GM21528 (cell line): ENCODE measurements at regions not wholly inside any gene's neighbourhood (a gene's known extent, or its start where the extent isn't known, plus 50 kb on each side); places are given as distances from the start of the nearest gene placed in this dataset.
"Not testable (repeated sequence)": the region's sequence is repeated elsewhere in the genome, so short reads cannot be mapped to it uniquely, and the experiment has no call there.

ENCODE experiments used
- ATAC-seq: cut with Tn5 transposase; IDR thresholded peaks from one replicate; pipeline ENCODE4 v1.9.1; 2021; ENCODE audit warnings: mild to moderate bottlenecking, moderate library complexity; ENCODE audit not compliant: unreplicated experiment, low FRiP score

DNA sequence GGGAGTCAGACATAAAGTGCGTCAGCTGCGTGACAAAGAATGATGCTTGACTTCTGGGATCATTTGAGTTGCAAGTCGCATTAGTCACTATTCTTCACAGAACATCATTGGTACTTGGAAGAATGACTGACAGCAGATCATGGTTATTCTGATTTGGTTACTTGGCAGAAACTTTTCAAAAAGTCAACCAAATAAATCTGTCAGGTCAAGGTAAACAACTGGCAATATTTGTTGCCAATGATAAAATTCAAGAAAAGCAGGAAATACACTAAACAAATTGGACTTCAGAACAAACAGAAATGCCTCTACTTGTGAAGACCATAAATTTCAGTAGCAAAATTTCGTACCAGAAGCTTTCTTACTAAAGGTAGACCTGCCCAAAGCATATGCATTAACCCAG, 221.6 kb downstream of the TFAP2A start:
- ATAC-seq = no peak

- no peak for ATAC-seq
These were observed 224.8 kb downstream of the TFAP2A start for GRCh38 chr6:10190042-10190441.

GRCh38 chr6:10184371-10185227, 230.3 kb downstream of the TFAP2A start:
- no peak for ATAC-seq

- no peak for ATAC-seq
These were observed 234.5 kb downstream of the TFAP2A start for GRCh38 chr6:10180138-10181074.

DNA sequence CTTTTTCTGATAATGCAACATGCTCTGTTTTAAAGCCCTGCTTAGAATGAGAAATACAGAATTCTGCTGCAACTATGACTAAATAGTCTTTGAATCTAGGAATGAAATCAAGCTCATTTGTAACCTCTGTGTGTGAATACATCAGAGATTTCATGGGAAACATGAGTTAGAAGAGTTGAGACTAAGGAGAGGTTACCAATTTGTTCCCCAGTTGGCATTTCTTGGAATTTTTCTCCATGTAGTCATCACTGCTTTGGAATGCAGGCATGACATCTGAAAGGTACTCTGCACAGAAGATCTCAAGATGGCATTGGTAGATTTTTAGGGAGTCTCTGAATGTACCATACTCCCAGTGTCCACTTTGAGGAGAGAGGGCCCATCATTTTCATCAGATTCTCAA, 237.2 kb downstream of the TFAP2A start:
- no peak for ATAC-seq

DNA sequence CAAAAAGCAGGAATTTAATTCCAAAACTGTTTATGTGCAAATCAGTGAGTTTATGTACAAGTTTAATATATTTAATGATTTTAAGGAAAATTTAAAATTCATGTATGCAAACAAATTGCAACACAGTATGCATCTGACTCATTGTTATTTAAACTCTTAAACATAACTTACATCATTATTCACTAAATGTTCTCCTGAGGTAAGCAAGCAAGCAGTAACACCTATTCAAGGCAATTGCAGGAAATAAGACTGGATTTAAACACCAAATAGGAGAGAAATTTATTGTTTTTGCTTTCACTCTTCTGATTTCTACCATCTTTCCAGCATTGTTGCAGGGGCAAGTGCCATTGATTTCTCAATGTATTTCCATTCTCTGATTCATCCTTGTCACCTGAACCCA, 239.5 kb downstream of the TFAP2A start:
- ATAC-seq = no peak

DNA sequence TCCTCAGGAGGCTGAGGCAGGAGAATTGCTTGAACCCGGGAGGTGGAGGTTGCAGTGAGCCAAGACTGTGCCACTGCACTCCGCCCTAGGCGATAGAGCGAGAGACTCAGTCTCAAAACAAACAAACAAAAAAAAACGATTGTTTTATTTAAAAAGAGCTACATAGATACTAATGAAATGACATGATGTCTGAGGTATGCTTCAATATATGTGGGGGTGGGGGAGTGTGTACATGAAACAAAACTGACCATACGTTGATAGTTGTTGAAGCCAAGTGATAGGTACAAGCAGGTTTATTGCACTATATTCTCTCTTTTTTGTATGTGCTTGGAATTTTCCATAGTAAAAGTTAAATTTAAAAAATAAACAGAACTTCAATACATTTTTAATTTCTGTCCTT, 240.1 kb downstream of the TFAP2A start:
- no peak for ATAC-seq

- no peak for ATAC-seq
These were observed 240.8 kb downstream of the TFAP2A start for GRCh38 chr6:10174056-10174455.

DNA sequence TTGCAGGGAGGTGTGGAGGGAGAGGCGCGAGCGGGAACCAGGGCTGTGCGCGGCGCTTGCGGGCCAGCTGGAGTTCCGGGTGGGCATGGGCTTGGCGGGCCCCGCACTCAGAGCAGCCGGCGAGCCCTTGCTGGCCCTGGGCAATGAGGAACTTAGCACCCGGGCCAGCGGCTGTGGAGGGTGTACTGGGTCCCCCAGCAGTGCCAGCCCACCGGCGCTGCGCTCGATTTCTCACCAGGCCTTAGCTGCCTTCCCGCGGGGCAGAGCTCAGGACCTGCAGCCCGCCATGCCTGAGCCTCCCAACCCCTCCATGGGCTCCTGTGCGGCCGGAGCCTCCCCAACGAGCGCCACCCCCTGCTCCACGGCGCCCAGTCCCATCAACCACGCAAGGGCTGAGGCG, 243.2 kb downstream of the TFAP2A start:
- not testable (repeated sequence) for ATAC-seq

DNA sequence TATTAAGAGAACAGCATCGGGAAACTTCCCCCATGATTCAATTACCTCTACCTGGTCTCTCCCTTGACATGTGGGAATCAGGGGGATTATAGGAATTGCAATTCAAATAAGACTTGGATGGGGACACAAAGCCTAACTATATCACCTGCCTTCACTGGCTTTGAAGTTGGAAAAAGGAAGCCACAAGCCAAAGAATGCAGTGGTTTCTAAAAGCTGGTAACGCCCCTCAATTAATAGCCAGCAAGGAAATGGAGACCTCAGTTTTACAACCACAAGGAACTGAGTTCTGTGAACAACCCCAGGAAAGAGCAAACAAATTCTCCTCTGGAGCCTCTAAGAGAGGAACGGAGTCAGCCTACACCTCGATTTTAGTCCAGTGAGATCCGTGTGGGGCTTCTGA, 244.1 kb downstream of the TFAP2A start:
- ATAC-seq = no peak

GRCh38 chr6:10166031-10166430, 248.8 kb downstream of the TFAP2A start:
- ATAC-seq = no peak

GRCh38 chr6:10163203-10163962, 251.5 kb downstream of the TFAP2A start:
- ATAC-seq = no peak

DNA sequence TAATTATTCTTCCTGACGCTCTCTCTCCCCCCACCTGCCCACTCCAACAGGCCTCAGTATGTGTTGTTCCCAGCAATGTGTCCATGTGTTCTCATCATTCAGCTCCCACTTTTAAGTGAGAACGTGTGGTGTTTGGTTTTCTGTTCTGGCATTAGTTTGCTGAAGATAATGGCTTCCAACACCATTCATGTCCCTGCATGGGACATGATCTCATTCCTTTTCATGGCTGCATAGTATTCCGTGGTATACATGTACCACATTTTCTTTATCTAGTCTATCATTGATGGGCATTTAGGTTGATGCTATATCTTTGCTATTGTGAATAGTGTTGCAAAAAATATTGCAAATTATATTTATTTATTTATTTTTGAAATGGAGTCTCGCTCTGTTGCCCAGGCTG, 258.0 kb downstream of the TFAP2A start:
- ATAC-seq = no peak

DNA sequence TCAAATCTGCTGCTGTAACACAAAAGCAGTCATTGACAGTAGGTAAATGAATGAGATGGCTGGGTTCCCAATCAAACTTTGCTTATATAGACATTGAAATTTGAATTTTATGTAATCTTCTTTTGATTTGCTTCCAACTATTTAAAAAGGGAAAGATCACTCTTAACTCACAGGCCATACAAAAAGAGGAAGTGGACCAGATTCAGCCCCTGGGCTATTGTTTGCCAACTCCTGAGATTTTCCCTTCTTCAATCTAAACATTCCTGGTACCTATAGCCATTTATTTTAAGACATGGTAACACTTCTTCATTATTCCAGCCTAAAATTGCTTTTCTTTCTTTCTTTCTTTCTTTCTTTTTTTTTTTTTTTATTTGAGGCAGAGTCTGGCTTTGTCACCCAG, 260.6 kb downstream of the TFAP2A start:
- no peak for ATAC-seq

DNA sequence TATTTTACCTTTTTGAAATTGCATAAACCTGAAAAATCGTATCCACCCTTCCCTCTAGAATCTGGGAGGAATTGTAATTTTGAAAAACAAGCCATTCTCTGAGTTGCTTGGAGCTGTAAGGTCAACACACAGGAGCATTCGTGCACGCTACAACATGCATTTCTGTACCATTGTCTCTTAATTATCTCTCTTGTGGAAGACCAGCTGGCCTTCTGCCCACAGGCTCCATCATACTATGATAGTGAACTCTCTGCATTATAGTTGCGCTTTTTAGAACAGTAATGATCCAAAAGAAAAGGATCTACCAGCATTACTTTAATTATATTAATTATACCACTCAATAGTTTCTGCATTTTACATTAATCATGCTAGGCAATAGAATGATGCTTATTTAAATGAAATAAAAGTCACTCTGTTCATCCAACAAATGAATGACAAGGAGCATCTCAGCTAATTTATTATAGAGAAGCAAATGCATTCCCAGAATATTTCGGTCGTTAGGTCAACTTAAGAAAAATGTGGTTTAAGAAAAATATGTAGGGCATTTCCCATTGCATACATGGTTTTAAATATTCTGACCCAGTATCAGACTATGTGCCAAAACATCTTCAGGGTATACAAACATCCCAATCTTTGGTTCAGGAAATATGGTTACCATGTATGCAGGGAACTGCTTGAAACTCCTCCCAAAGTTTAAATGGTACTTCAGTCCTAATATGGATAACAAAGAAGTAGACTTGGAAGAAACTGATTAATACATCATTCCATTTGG, 263.5 kb downstream of the TFAP2A start:
- ATAC-seq = no peak

DNA sequence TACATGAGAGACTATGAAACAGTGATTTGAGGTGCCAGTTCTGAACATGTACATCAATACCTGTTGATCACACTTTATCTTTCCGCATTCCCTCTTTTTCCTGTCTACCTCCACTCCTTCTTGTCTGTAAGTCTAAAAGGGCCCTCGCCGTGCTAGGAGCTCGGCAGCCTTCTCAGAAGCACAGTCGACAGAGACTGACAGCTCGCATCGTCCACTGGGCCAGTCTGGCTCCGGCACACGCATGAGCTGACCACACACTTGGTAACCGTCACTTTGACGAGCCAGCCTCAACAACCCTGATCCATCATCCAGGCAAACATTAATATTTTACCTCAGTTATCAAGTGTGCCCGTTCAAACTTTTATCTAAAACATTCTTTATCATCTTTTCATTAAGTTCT, 265.3 kb downstream of the TFAP2A start:
- no peak for ATAC-seq

GRCh38 chr6:10146715-10147451, 268.0 kb downstream of the TFAP2A start:
- ATAC-seq = peak; percentile 95

DNA sequence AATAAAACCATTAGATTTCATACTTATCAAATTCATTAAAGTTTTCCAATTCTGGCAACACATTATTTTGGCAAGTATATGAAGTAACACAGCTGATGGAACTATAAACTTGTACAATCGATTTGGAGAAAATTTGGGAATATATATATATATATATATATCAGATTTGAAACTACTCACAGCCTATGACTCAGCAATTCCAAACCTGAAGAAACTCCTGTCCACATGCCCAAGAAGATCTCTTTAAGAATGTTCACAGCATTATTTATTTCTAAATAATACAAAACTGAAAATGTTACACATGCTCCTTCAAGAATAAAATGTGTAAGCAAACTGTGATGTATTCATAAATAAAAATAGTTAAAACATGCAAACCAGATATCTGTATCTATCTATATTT, 270.1 kb downstream of the TFAP2A start:
- ATAC-seq = no peak

DNA sequence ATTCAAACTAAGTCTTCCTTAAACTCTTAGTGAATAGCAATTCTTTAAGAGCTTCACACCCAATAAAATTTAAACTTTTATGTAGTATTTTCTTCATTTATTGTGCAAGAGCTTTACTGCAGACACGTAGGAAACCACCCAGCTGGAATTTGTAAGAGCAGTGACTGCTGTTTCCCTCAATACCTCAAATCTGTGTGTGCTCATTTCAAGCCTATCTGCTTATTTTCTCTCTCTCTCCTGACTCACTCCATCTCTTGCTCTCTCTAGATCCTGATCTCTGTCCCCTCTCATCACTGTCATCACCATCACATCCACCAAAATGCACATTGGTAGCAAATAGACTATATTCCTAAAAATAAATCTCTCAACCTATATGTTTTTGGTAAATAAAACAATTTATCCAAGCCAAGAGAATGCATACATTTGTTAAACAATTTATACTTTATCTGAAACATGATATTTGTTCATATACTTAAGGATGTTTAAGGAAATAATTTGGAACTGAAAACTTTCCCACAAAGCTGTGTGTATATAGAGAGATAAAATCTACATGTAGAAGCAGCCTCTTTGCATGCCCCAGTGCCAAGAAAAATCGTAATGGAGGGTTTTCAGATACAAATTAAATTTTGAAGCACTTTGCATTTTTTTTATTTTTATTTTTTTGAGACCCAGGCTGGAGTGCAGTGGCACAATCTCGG, 273.0 kb downstream of the TFAP2A start:
- ATAC-seq = no peak
